H1 (cell line): ENCODE measurements at regions not wholly inside any gene's neighbourhood (a gene's known extent, or its start where the extent isn't known, plus 50 kb on each side); places are given as distances from the start of the nearest gene placed in this dataset.

Experiments
- CTCF ChIA-PET: fragments of 300-600 bp; sonication (Branson Sonifier 250); formaldehyde crosslinking; loops from one replicate; lab custom pipeline; 2021; ENCODE audit not compliant: partially characterized antibody; lab: Charles Lee
- POLR2A ChIA-PET: fragments of 300-600 bp; sonication (Branson Sonifier 250); formaldehyde crosslinking; loops from one replicate; lab custom pipeline; 2021; ENCODE audit warnings: inconsistent platforms; ENCODE audit not compliant: partially characterized antibody; lab: Charles Lee
- DNase-seq, 2 experiments: peaks; one replicate each; pipeline versions ENCODE4 v3.0.0 to v3.0.0-alpha.2; 2010 to 2022; ENCODE audit warnings: low spot score in 2 of 2, low read depth in 1 of 2, mixed read lengths in 1 of 2
- FAIRE-seq: peaks from 2 replicates; lab custom pipeline; 2011; peaks lifted over from hg19 to GRCh38; lab: Jason Lieb, UNC
- H2AFZ ChIP-seq: 2 replicates; pipeline ENCODE4 v1.8.1; 2012; ENCODE audit warnings: low read length, inconsistent platforms
- H2AK5ac ChIP-seq: 2 replicates; pipeline ENCODE4 v1.6.1; 2013; ENCODE audit warnings: low read depth, low read length
- H2BK120ac ChIP-seq: replicated peaks from 2 replicates; pipeline ENCODE3; 2013; ENCODE audit warnings: low read depth, low read length, inconsistent platforms
- H2BK12ac ChIP-seq: 2 replicates; pipeline ENCODE4 v1.6.1; 2013; ENCODE audit warnings: low read depth, low read length
- H2BK15ac ChIP-seq: 2 replicates; pipeline ENCODE4 v1.6.1; 2013; ENCODE audit warnings: low read length
- H2BK20ac ChIP-seq: 2 replicates; pipeline ENCODE4 v1.6.1; 2013; ENCODE audit warnings: low read length
- H2BK5ac ChIP-seq: 2 replicates; pipeline ENCODE4 v1.6.1; 2013; ENCODE audit warnings: low read depth, low read length
- H3K14ac ChIP-seq: 2 replicates; pipeline ENCODE4 v1.6.1; 2013; ENCODE audit warnings: inconsistent platforms; ENCODE audit not compliant: insufficient read length
- H3K18ac ChIP-seq: 2 replicates; pipeline ENCODE4 v1.6.1; 2013; ENCODE audit warnings: low read length; ENCODE audit errors: extremely low read depth
- H3K23ac ChIP-seq: 2 replicates; pipeline ENCODE4 v1.6.1; 2013; ENCODE audit warnings: inconsistent platforms; ENCODE audit not compliant: insufficient read length
- H3K23me2 ChIP-seq: 2 replicates; pipeline ENCODE4 v1.6.1; 2013; ENCODE audit warnings: low read depth, low read length
- H3K27ac ChIP-seq: 2 replicates; pipeline ENCODE4 v1.6.1; 2011; ENCODE audit warnings: low read depth, low read length, inconsistent platforms
- H3K27me3 ChIP-seq, 4 experiments: replicated peaks in 1 of 4; 1 replicate in 1 of 4; 2 replicates in 3 of 4; pipeline versions ENCODE4 v1.6.1 to v1.8.1; 2011 to 2013; ENCODE audit warnings: low read length in 3 of 4, mild to moderate bottlenecking in 3 of 4, inconsistent platforms in 2 of 4, mixed read lengths in 2 of 4, moderate library complexity in 1 of 4; ENCODE audit not compliant: control insufficient read depth in 3 of 4, insufficient read depth in 3 of 4; ENCODE audit errors: extremely low read depth in 1 of 4
- H3K36me3 ChIP-seq, 4 experiments: 2 replicates each; pipeline versions ENCODE4 v1.6.1 to v1.8.1; 2011 to 2013; ENCODE audit warnings: mild to moderate bottlenecking in 4 of 4, low read length in 3 of 4, moderate library complexity in 2 of 4, control low read depth in 1 of 4, inconsistent platforms in 1 of 4; ENCODE audit not compliant: insufficient read depth in 4 of 4, control insufficient read depth in 2 of 4
- H3K4ac ChIP-seq: replicated peaks from 2 replicates; pipeline ENCODE3; 2013; ENCODE audit warnings: low read length, low read depth, mixed read lengths, inconsistent platforms; ENCODE audit not compliant: insufficient read length
- H3K4me1 ChIP-seq, 4 experiments: replicated peaks in 1 of 4; 1 replicate in 1 of 4; 2 replicates in 3 of 4; pipeline versions ENCODE4 v1.6.1 to v1.8.1; 2011 to 2013; ENCODE audit warnings: low read length in 3 of 4, inconsistent platforms in 2 of 4, mixed read lengths in 1 of 4; ENCODE audit not compliant: insufficient read depth in 4 of 4, control insufficient read depth in 3 of 4
- H3K4me2 ChIP-seq, 2 experiments: 2 replicates each; pipeline versions ENCODE4 v1.6.1 to v1.8.1; 2011 to 2013; ENCODE audit warnings: low read depth in 2 of 2, low read length in 2 of 2, control low read depth in 1 of 2, inconsistent platforms in 1 of 2, mild to moderate bottlenecking in 1 of 2; ENCODE audit not compliant: insufficient read depth in 1 of 2
- H3K4me3 ChIP-seq, 4 experiments: fragments of 200-600, 300-600 bp in 1 of 4; sonication (generic), shearing (Covaris generic), sonication (Bioruptor Twin) in 1 of 4; 2 replicates each; pipeline versions ENCODE4 v1.5.1 to v1.8.1; 2011 to 2016; ENCODE audit warnings: low read length in 4 of 4, low read depth in 3 of 4, control low read depth in 2 of 4, inconsistent platforms in 2 of 4, mild to moderate bottlenecking in 2 of 4, mixed read lengths in 1 of 4, moderate library complexity in 1 of 4; ENCODE audit not compliant: insufficient read depth in 2 of 4; ENCODE audit errors: extremely low read depth in 1 of 4
- H3K56ac ChIP-seq: replicated peaks from 2 replicates; pipeline ENCODE3; 2013; ENCODE audit warnings: low read depth, mild to moderate bottlenecking, mixed read lengths, low read length, inconsistent platforms; ENCODE audit not compliant: insufficient read length
- H3K79me1 ChIP-seq: 2 replicates; pipeline ENCODE4 v1.6.1; 2013; ENCODE audit warnings: low read depth, low read length, control low read depth
- H3K79me2 ChIP-seq, 2 experiments: 2 replicates each; pipeline versions ENCODE4 v1.6.1 to v1.8.1; 2012 to 2013; ENCODE audit warnings: low read length in 2 of 2, mild to moderate bottlenecking in 2 of 2, inconsistent platforms in 1 of 2; ENCODE audit not compliant: insufficient read depth in 2 of 2, control insufficient read depth in 1 of 2
- H3K9ac ChIP-seq, 4 experiments: replicated peaks in 1 of 4; 1 replicate in 1 of 4; 2 replicates in 3 of 4; pipeline versions ENCODE4 v1.6.1 to v1.8.1; 2011 to 2013; ENCODE audit warnings: low read depth in 3 of 4, low read length in 3 of 4, control low read depth in 2 of 4, mild to moderate bottlenecking in 2 of 4, moderate library complexity in 2 of 4, inconsistent platforms in 1 of 4; ENCODE audit errors: extremely low read depth in 1 of 4
- H3K9me3 ChIP-seq, 2 experiments: 2 replicates each; pipeline versions ENCODE4 v1.6.1 to v1.8.1; 2012 to 2013; ENCODE audit warnings: mild to moderate bottlenecking in 2 of 2, moderate library complexity in 2 of 2, control low read depth in 1 of 2, inconsistent platforms in 1 of 2, low read depth in 1 of 2, low read length in 1 of 2, mixed read lengths in 1 of 2; ENCODE audit not compliant: insufficient read depth in 2 of 2
- H4K20me1 ChIP-seq, 2 experiments: replicated peaks in 1 of 2; 2 replicates each; pipeline versions ENCODE3 to v1.8.1; 2011 to 2013; ENCODE audit warnings: inconsistent platforms in 2 of 2, low read length in 2 of 2, mild to moderate bottlenecking in 1 of 2; ENCODE audit not compliant: insufficient read depth in 2 of 2, control insufficient read depth in 1 of 2
- H4K5ac ChIP-seq: 2 replicates; pipeline ENCODE4 v1.6.1; 2013; ENCODE audit warnings: low read length, low read depth, mixed read lengths, inconsistent platforms; ENCODE audit not compliant: insufficient read length
- H4K8ac ChIP-seq: 2 replicates; pipeline ENCODE4 v1.8.0; 2013; ENCODE audit warnings: mild to moderate bottlenecking, moderate library complexity, low read length, inconsistent platforms; ENCODE audit not compliant: insufficient read depth; ENCODE audit errors: extremely low read depth
- H4K91ac ChIP-seq: replicated peaks from 2 replicates; pipeline ENCODE3; 2013; ENCODE audit warnings: low read length, mixed read lengths, inconsistent platforms; ENCODE audit not compliant: insufficient read length
- CBX5 ChIP-seq: fragments of 300-800, 300-1000 bp; sonication (generic); IDR thresholded peaks from 2 replicates; pipeline ENCODE4 v1.7.1; 2016; ENCODE audit warnings: antibody characterized with exemption, low read length, low read depth
- HDAC2 ChIP-seq, 2 experiments: fragments of 300-600 bp in 1 of 2; sonication (generic) in 1 of 2; IDR thresholded peaks; 2 replicates each; pipeline ENCODE4 v1.6.1; 2011 to 2012; ENCODE audit warnings: low read depth in 2 of 2, low read length in 2 of 2, mild to moderate bottlenecking in 2 of 2, moderate library complexity in 2 of 2, borderline replicate concordance in 1 of 2, inconsistent platforms in 1 of 2
- WGBS, 2 experiments: shearing (Covaris generic) in 1 of 2; methylation state at CpG; one replicate each; pipeline versions ENCODE4 v1.1.6 to v1.1.7; 2013 to 2015; ENCODE audit warnings: low lambda C conversion rate in 2 of 2, mixed read lengths in 2 of 2, inconsistent platforms in 1 of 2, low coverage in 1 of 2, missing lambda C conversion rate in 1 of 2; ENCODE audit not compliant: insufficient replicate concordance in 2 of 2, insufficient coverage in 1 of 2, insufficient read length in 1 of 2; ENCODE audit errors: extremely low coverage in 1 of 2, missing lambda C conversion rate in 1 of 2; 5-methylcytosine and 5-hydroxymethylcytosine counted together

GRCh38 chr4:1582227-1582626, 101.9 kb downstream of the FAM53A start:
- no peaks in the 10 kb centered on the region for H3K36me3 ChIP-seq
- no peaks in the 10 kb centered on the region; a peak in 2 of 7 replicates for H3K27me3 ChIP-seq
- H2BK120ac ChIP-seq: no peak overlapping the region
- H3K4ac ChIP-seq: no peak overlapping the region
- CTCF ChIA-PET: interaction anchor here (0.8 to 1.9 kb wide), 7 partner anchors 9 to 226 kb away, joined by 3 to 5 read pairs (median 3); no protein-coding TSS in a partner anchor
- no peak overlapping the region for H4K8ac ChIP-seq
- no peak overlapping the region for H3K27ac ChIP-seq
- peaks cover 0 to 6% of the 10 kb centered on the region in 2 experiments; a peak in 1 of 4 replicates for H3K9me3 ChIP-seq
- 0 out of 2 replicates have a peak overlapping the region, but pooled peaks have one; percentile 1 for H2BK15ac ChIP-seq
- no peak overlapping the region for H3K23ac ChIP-seq
- no peak overlapping the region for H3K9ac ChIP-seq
- H4K5ac ChIP-seq: no peak overlapping the region
- no peak overlapping the region for H3K4me2 ChIP-seq
- no peak overlapping the region for H3K14ac ChIP-seq
- H2AK5ac ChIP-seq: peak overlapping the region; percentile 75
- H2BK12ac ChIP-seq: peak overlapping the region; percentile 3; the same call in 1 of the 2 replicates
- H3K23me2 ChIP-seq: peaks cover 9% of the 10 kb centered on the region; the same call in 1 of the 2 replicates
- WGBS, 2 experiments: 84% methylated on average over 15 of the region's 15 CpGs; no CpG with 5 or more reads in 1 of the 2 experiments
- TF ChIP-seq HDAC2 (IDR thresholded peaks at IDR 0.05; ENCODE audit: borderline replicate concordance in 1 of 2, low read depth in 2 of 2, low read length in 2 of 2) (no peak), CBX5 (no peak)
- no peaks in the 10 kb centered on the region for H4K20me1 ChIP-seq
- no peak overlapping the region for H3K4me3 ChIP-seq
- POLR2A ChIA-PET: no interaction called here
- no peak overlapping the region for H2BK5ac ChIP-seq
- no peak overlapping the region for H3K18ac ChIP-seq
- DNase-seq (no peak), FAIRE-seq (no peak)
- H3K4me1 ChIP-seq: peaks cover 0 to 13% (median 9%) of the 10 kb centered on the region in 4 experiments; a peak in 6 of 7 replicates
- no peak overlapping the region for H4K91ac ChIP-seq
- H3K79me1 ChIP-seq: no peaks in the 10 kb centered on the region
- H3K56ac ChIP-seq: no peak overlapping the region
- H2BK20ac ChIP-seq: no peak overlapping the region
- no peaks in the 10 kb centered on the region for H3K79me2 ChIP-seq
- no peak overlapping the region for H2AFZ ChIP-seq
